GM12892 (cell line): ENCODE measurements at regions not wholly inside any gene's neighbourhood (a gene's known extent, or its start where the extent isn't known, plus 50 kb on each side); places are given as distances from the start of the nearest gene placed in this dataset.

Experiments
- POLR2A ChIP-seq: IDR thresholded peaks from 2 replicates; pipeline ENCODE4 v1.6.1; 2011; ENCODE audit warnings: low read depth, low read length, control low read depth
- POLR2AphosphoS5 ChIP-seq: IDR thresholded peaks from 2 replicates; pipeline ENCODE4 v1.6.1; 2011; ENCODE audit warnings: low read depth, low read length, control low read depth

DNA sequence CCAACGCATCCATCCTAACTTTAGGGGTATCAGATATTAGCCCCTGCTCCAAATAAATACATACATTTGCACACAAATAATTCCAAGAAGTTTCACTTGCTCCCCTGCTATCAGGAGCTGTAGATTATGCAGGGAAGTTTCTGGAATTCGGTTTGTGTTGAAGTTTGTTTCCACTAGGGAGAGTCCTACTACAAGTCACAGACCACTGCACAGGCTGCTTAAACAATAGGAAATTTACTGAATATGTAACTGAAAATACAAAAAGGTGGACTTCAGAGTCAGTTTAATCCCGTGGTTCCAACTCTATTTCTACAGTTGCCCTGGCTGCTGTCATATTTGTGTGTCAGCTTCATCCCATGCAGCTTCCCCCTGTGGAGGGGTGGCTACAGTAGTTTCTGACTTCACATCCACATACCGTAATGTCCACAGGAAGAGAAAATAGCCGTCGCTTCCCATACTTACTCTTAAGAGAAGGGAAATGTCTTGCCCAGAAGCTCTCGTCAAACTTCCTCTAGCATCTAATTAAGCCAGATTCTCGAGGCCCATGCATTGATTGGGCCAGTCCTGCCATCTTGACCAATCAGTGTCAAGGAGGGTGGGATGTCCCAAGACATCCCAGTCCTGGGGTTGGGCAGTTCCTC is 286.6 kb downstream of the COG6 start:
- TF ChIP-seq POLR2A: no peak
- TF ChIP-seq POLR2AphosphoS5: no peak
